ENCODE measurements at regions not wholly inside any gene's neighbourhood (a gene's known extent, or its start where the extent isn't known, plus 50 kb on each side); places are given as distances from the start of the nearest gene placed in this dataset.

DNA sequence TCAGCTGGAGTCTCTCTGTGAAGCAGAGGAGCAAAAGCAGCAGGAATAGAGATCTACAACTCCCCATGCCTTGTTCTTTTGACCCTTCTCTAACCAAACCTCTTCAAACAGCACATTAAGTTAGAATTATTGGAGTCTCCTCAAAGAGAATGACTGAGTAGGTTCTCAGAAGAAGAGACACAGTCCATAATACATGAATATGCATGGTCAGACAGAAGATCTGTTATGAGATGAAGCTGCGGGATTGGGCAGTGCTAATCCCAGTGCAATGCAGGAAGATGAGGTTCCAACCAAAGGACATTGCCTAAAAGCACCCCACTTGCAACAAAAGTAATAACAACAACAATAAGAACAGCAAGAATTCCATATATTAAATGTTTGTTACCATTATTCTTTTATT lies 887.9 kb upstream of the TENM4 start:
- TF ChIP-seq, protein P1, sequence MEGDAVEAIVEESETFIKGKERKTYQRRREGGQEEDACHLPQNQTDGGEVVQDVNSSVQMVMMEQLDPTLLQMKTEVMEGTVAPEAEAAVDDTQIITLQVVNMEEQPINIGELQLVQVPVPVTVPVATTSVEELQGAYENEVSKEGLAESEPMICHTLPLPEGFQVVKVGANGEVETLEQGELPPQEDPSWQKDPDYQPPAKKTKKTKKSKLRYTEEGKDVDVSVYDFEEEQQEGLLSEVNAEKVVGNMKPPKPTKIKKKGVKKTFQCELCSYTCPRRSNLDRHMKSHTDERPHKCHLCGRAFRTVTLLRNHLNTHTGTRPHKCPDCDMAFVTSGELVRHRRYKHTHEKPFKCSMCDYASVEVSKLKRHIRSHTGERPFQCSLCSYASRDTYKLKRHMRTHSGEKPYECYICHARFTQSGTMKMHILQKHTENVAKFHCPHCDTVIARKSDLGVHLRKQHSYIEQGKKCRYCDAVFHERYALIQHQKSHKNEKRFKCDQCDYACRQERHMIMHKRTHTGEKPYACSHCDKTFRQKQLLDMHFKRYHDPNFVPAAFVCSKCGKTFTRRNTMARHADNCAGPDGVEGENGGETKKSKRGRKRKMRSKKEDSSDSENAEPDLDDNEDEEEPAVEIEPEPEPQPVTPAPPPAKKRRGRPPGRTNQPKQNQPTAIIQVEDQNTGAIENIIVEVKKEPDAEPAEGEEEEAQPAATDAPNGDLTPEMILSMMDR (conservative IDR thresholded peaks at IDR 0.05 in 1 of 2, IDR thresholded peaks at IDR 0.05 in 1 of 2; ENCODE audit: extremely low read depth in 1 of 2, insufficient read depth in 1 of 2, low read depth in 1 of 2, low read length in 2 of 2), result no peak
- no peak for TF ChIP-seq EZH2 (IDR thresholded peaks at IDR 0.05; ENCODE audit: borderline replicate concordance, low read length)

All from mammary epithelial cell (primary cell).